Epithelial cell of esophagus (primary cell): ENCODE measurements at regions not wholly inside any gene's neighbourhood (a gene's known extent, or its start where the extent isn't known, plus 50 kb on each side); places are given as distances from the start of the nearest gene placed in this dataset.

Experiments used
- DNase-seq: peaks from one replicate; pipeline ENCODE4 v3.0.0; 2010; ENCODE audit warnings: low read depth
- H3K4me3 ChIP-seq: 2 replicates; pipeline ENCODE4 v1.5.1; 2011; ENCODE audit warnings: mild to moderate bottlenecking, low read length, control low read depth
- TF ChIP-seq, protein P1 (sequence below): IDR thresholded peaks from 2 replicates; pipeline ENCODE4 v1.5.1; 2011; ENCODE audit warnings: low read depth, mild to moderate bottlenecking, low read length, control low read depth, inconsistent platforms; ENCODE audit not compliant: insufficient read depth; ENCODE audit errors: missing control alignments

GRCh38 chr13:33891196-33891742 lies 73.3 kb downstream of the RFC3 start:
- TF ChIP-seq, protein P1, sequence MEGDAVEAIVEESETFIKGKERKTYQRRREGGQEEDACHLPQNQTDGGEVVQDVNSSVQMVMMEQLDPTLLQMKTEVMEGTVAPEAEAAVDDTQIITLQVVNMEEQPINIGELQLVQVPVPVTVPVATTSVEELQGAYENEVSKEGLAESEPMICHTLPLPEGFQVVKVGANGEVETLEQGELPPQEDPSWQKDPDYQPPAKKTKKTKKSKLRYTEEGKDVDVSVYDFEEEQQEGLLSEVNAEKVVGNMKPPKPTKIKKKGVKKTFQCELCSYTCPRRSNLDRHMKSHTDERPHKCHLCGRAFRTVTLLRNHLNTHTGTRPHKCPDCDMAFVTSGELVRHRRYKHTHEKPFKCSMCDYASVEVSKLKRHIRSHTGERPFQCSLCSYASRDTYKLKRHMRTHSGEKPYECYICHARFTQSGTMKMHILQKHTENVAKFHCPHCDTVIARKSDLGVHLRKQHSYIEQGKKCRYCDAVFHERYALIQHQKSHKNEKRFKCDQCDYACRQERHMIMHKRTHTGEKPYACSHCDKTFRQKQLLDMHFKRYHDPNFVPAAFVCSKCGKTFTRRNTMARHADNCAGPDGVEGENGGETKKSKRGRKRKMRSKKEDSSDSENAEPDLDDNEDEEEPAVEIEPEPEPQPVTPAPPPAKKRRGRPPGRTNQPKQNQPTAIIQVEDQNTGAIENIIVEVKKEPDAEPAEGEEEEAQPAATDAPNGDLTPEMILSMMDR = no peak
- H3K4me3 ChIP-seq = no peak overlapping the region
- no peak for DNase-seq

- no peak overlapping the region for H3K4me3 ChIP-seq
- TF ChIP-seq, protein P1 = no peak
- no peak for DNase-seq
Measured at GRCh38 chr13:33893559-33893958, 75.6 kb downstream of the RFC3 start.

DNA sequence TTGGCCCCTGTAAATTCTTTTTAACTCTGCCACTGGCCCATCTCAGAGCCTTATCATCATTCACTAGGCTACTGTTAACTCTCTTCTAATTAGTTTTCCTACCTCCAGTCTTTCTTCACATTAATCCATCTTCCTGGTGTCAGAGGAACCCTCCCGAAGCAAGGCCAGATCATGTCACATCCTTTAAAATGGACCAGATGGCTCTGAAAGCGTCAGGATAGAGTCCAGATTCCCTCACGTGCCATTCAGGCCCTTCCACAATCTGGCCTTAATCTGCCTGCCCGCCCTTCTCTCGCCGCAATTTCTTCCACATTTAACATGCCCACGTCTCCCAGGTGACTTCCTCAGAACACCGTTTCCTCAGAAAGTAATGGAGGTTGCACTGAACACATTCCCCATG lies 86.5 kb downstream of the RFC3 start:
- no peak for DNase-seq
- TF ChIP-seq, protein P1 = no peak
- no peak overlapping the region for H3K4me3 ChIP-seq

GRCh38 chr13:33908116-33908515 lies 90.2 kb downstream of the RFC3 start:
- TF ChIP-seq, protein P1 = no peak
- no peak for DNase-seq
- no peak overlapping the region for H3K4me3 ChIP-seq

GRCh38 chr13:33910255-33910654 lies 92.3 kb downstream of the RFC3 start:
- no peak for DNase-seq
- H3K4me3 ChIP-seq = no peak overlapping the region
- TF ChIP-seq, protein P1 = no peak

GRCh38 chr13:33911521-33911920 lies 93.6 kb downstream of the RFC3 start:
- TF ChIP-seq, protein P1 = no peak
- peak; percentile 57 for DNase-seq
- H3K4me3 ChIP-seq = no peak overlapping the region

- no peak overlapping the region for H3K4me3 ChIP-seq
- no peak for DNase-seq
- TF ChIP-seq, protein P1 = no peak
Measured at GRCh38 chr13:33913829-33914228, 95.9 kb downstream of the RFC3 start.
